ENCODE measurements at regions not wholly inside any gene's neighbourhood (a gene's known extent, or its start where the extent isn't known, plus 50 kb on each side); places are given as distances from the start of the nearest gene placed in this dataset.

DNA sequence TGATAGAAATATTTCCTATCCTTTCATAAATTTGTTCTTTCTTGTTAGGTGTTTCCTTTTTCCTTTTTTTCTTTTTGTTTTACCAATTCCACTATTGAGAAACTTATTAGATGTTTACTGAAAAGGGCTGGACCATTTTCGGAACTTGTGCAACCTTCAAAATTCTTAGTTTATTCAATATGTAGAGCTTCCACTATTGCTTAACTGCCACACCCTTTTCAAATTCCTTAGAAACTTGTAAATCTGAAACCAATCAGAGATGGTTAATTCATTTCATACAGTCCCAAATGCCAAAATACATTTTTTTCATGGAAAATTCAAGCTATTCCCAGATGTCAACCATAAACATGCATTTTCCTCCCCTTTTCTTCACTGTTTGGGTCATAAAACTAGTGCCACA, 66.1 kb upstream of the SLC39A8 start:
- Histone ChIP-seq H3K9me3 (ENCODE audit: control insufficient read depth, insufficient read depth, low read length) (no peaks in the 10 kb centered on the region), H3K27me3 (ENCODE audit: control insufficient read depth, insufficient read depth, low read length) (no peaks in the 10 kb centered on the region), H3K4me1 (ENCODE audit: control insufficient read depth, insufficient read depth, low read length) (no peaks in the 10 kb centered on the region), H3K36me3 (ENCODE audit: control insufficient read depth, insufficient read depth, low read length) (no peaks in the 10 kb centered on the region), H3K27ac (ENCODE audit: low read length) (no peak overlapping the region), H3K4me3 (ENCODE audit: low read length) (no peak overlapping the region)
- intact Hi-C loops (cut with micrococcal nuclease) = no loop called here
- Mint-ChIP-seq H3K9me3 (no peaks in the 10 kb centered on the region), H3K36me3 (no peaks in the 10 kb centered on the region), H3K27me3 (ENCODE audit: low read depth in 2 of 2) (no peaks in the 10 kb centered on the region), H3K27ac (no peak overlapping the region), H3K4me1 (no peaks in the 10 kb centered on the region), H3K4me3 (no peak overlapping the region)
- DNase-seq (no peak), ATAC-seq (no peak)
- 100% methylated on average over 1 of the region's 1 CpG for WGBS (ENCODE audit: insufficient coverage)
- TF ChIP-seq CTCF (IDR thresholded peaks at IDR 0.05) = no peak

DNA sequence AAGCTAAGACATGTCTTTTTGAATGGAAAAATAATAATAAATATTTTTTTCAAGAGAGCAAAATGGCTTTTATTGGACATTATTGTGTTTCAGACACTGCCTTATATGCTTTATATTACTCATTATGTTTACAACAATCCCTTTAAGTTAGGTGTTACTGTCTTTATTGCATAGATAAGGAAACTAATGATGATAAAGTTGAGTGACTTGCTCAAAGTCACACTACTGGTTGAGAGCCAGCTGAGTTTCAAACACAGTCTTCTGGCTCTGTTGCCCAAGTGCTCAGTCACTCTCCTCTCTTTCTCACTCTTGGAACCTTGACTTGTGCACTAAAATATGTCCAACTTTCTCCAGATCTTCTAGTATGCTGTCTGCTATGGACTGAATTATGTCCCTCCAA, 71.5 kb upstream of the SLC39A8 start:
- intact Hi-C loops (cut with micrococcal nuclease) = no loop called here
- Histone ChIP-seq H3K27me3 (ENCODE audit: control insufficient read depth, insufficient read depth, low read length) (no peaks in the 10 kb centered on the region), H3K27ac (ENCODE audit: low read length) (no peak overlapping the region), H3K4me1 (ENCODE audit: control insufficient read depth, insufficient read depth, low read length) (no peaks in the 10 kb centered on the region), H3K36me3 (ENCODE audit: control insufficient read depth, insufficient read depth, low read length) (no peaks in the 10 kb centered on the region), H3K9me3 (ENCODE audit: control insufficient read depth, insufficient read depth, low read length) (no peaks in the 10 kb centered on the region), H3K4me3 (ENCODE audit: low read length) (no peak overlapping the region)
- H3K27ac Mint-ChIP-seq = no peak overlapping the region
- no peaks in the 10 kb centered on the region for H3K36me3 Mint-ChIP-seq
- H3K4me1 Mint-ChIP-seq = no peaks in the 10 kb centered on the region
- DNase-seq = no peak
- H3K27me3 Mint-ChIP-seq (ENCODE audit: low read depth in 2 of 2) = no peaks in the 10 kb centered on the region
- no peaks in the 10 kb centered on the region for H3K9me3 Mint-ChIP-seq
- no peak for ATAC-seq
- TF ChIP-seq CTCF (IDR thresholded peaks at IDR 0.05) = no peak
- H3K4me3 Mint-ChIP-seq = no peak overlapping the region

DNA sequence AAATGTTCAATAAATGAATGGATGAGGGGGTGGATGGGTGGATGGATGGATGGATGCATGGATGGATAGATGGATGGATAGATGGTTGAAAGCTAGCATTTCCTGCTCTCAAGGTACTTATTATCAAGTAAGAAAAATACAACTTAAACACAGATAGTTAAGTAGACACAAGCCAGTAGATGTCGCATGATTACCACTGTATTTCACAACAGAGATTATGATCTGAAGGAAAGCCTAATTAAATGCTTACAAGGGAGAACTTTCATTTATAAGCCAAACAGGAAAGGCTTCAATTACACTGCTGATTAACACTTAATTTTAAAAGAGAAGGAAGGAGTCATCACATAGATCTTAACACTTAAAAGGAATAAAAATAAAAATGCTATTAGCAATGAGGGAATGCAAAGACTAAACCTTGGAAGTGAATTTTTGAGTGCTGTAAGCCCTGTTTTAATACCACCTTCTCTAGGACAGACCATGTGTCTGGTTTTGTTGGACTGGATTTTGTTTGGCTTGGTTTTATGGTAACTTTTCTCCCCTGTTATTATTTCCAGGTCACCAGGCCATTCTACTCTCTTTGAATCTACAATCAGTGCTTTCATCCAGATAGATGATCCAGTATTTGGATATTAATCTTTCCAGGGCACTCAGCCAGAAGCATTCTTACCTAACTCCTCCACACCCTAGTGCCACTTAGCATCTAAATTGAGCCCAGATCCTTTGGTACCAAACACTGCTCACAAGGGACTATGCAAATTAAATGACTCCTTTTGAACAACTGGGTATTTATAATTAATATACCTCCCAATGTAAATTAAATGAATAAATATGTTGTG, 75.5 kb upstream of the SLC39A8 start:
- Histone ChIP-seq H3K4me3 (ENCODE audit: low read length) (no peak overlapping the region), H3K9me3 (ENCODE audit: control insufficient read depth, insufficient read depth, low read length) (no peaks in the 10 kb centered on the region), H3K36me3 (ENCODE audit: control insufficient read depth, insufficient read depth, low read length) (no peaks in the 10 kb centered on the region), H3K4me1 (ENCODE audit: control insufficient read depth, insufficient read depth, low read length) (no peaks in the 10 kb centered on the region), H3K27me3 (ENCODE audit: control insufficient read depth, insufficient read depth, low read length) (no peaks in the 10 kb centered on the region), H3K27ac (ENCODE audit: low read length) (no peak overlapping the region)
- H3K4me1 Mint-ChIP-seq = no peaks in the 10 kb centered on the region
- WGBS (ENCODE audit: insufficient coverage) = 80% methylated on average over 1 of the region's 1 CpG
- DNase-seq (peak in 1 of 2 donors; percentile 23), ATAC-seq (no peak)
- H3K4me3 Mint-ChIP-seq = no peak overlapping the region
- intact Hi-C loops (cut with micrococcal nuclease) = no loop called here
- no peak overlapping the region for H3K27ac Mint-ChIP-seq
- no peaks in the 10 kb centered on the region for H3K9me3 Mint-ChIP-seq
- no peak for TF ChIP-seq CTCF (IDR thresholded peaks at IDR 0.05)
- H3K27me3 Mint-ChIP-seq (ENCODE audit: low read depth in 2 of 2) = no peaks in the 10 kb centered on the region
- H3K36me3 Mint-ChIP-seq = no peaks in the 10 kb centered on the region

GRCh38 chr4:102422843-102423242, 77.6 kb upstream of the SLC39A8 start:
- ATAC-seq (no peak), DNase-seq (no peak)
- intact Hi-C loops (cut with micrococcal nuclease) = no loop called here
- no peak for TF ChIP-seq CTCF (IDR thresholded peaks at IDR 0.05)
- H3K36me3 Mint-ChIP-seq = no peaks in the 10 kb centered on the region
- H3K27me3 Mint-ChIP-seq (ENCODE audit: low read depth in 2 of 2) = no peaks in the 10 kb centered on the region
- H3K27ac Mint-ChIP-seq = no peak overlapping the region
- Histone ChIP-seq H3K4me1 (ENCODE audit: control insufficient read depth, insufficient read depth, low read length) (no peaks in the 10 kb centered on the region), H3K27me3 (ENCODE audit: control insufficient read depth, insufficient read depth, low read length) (no peaks in the 10 kb centered on the region), H3K9me3 (ENCODE audit: control insufficient read depth, insufficient read depth, low read length) (no peaks in the 10 kb centered on the region), H3K36me3 (ENCODE audit: control insufficient read depth, insufficient read depth, low read length) (no peaks in the 10 kb centered on the region), H3K27ac (ENCODE audit: low read length) (no peak overlapping the region), H3K4me3 (ENCODE audit: low read length) (no peak overlapping the region)
- H3K4me3 Mint-ChIP-seq = no peak overlapping the region
- H3K4me1 Mint-ChIP-seq = no peaks in the 10 kb centered on the region
- no peaks in the 10 kb centered on the region for H3K9me3 Mint-ChIP-seq
- WGBS (ENCODE audit: insufficient coverage) = 64% methylated on average over 1 of the region's 2 CpGs
